Embryonic facial prominence (tissue), 1 donor: ENCODE measurements at regions not wholly inside any gene's neighbourhood (a gene's known extent, or its start where the extent isn't known, plus 50 kb on each side); places are given as distances from the start of the nearest gene placed in this dataset.

Source experiments
- DNase-seq: peaks from one replicate; pipeline ENCODE4 v3.0.0-alpha.2; 2016; ENCODE audit errors: extremely low spot score

- DNase-seq: no peak
Observed at GRCh38 chr3:28646435-28646834, 297.8 kb upstream of the AZI2 start.

DNA sequence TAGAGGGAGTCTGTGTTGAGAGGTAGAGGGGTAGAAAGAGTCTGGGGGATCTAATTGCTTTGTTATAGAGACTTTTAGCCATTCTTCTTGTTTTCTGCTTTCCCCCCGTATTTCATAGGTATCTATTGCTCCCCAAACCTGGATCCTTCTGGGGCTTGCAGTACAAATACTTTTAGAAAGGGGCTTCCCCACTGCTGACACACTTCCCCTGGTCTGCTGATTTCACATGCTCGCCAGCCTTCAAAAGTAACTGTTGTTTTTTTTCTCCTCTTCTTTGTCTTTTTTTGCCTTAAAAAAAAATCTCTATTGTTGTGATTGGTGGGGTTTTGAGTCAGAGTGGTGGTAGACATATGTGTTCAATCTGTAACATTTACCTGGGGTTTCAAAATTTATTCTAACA is 300.6 kb upstream of the AZI2 start:
- no peak for DNase-seq

GRCh38 chr3:28651159-28651558 is 302.5 kb upstream of the AZI2 start:
- no peak for DNase-seq

DNA sequence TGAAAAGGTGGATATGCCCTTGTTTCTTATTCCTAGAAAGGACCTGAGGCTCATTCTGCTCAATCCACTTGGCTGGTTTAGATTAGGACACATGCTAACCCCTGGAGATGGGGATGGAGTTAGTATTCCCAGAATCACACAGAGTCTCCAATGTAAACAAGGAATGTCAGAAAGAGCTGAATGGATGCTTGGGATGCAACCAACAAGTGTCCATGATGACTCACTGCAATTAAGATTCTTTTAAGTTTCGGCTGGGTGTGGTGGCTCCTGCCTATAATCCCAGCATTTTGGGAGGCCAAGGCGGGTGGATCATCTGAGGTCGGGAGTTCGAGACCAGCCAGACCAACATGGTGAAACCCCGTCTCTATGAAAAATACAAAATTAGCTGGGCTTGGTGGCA is 315.5 kb upstream of the AZI2 start:
- no peak for DNase-seq

GRCh38 chr3:28667646-28668621 is 319.3 kb upstream of the AZI2 start:
- no peak for DNase-seq

DNA sequence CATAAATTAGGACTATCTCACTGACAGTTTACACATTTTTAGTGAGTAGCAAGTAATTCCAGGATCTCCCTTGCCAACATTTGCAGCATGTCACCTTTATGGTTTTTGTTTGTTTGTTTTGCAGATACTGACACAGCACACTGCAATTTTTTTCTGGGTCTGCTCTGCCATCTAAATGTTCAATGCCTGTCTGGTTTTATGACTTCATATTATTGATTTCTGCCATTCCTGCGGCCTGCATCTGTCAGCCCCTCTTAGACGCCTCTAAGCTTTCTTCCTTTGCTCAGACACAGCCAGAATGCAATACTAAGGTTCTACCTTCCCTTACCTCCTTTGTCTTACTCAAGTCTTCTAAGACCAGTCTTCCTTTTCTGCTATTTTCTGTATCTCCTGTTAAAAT is 321.2 kb upstream of the AZI2 start:
- no peak for DNase-seq

DNA sequence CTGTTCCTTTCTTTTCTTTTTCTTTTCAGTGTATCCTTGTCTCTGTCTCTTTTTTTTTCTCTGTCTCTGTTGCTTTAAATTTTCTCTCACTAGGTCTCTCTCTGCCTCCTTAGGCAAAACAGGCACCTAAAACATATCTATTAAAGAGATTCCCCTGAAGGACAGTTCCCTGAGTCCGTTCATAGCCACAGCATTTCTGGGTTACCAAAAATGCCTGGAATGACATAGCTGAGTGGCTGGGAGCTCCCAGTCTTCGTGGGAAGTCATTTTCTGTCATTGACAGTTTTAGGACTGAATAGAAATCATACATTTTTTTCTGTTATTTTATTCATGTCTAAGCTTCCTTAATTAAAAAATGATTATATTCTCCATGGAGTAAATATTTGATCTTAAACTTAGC is 323.8 kb upstream of the AZI2 start:
- no peak for DNase-seq

DNA sequence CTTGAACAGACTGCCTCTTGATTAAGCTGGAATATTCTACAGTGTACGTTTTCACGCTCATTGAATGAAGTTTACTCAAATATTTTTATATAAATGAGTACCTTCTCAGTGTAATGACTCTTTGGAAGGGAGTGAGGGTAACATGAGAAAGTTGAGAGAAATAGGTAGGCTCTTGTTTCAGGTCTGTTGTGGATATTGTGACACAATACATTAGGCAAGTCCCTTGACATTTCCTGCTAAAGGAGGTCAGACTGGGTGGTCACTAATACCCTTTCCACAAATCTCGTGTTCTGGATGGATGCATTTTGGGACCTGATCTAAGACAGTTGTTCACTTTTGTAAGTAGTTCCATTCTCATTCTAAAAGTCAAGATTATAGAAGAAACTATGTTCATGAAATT is 324.8 kb upstream of the AZI2 start:
- no peak for DNase-seq

DNA sequence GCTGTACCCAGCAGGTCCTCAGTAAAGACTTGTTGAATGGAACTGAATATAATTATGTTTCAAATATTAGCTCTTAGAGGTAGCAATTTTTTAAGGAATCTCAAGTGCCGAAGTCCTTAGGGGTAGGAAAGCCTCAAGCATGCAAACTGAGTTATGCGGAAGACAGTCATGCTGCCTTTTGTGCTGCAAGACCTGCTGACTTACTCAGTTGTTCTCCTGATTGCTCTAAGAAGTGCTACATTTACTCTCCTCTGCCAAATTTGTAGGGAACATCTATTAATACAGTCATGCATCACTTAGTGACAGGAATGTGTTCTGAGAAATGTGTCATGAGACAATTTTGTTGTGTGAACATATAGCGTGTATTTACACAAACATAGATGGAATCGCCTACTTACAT is 325.6 kb upstream of the AZI2 start:
- no peak for DNase-seq

DNA sequence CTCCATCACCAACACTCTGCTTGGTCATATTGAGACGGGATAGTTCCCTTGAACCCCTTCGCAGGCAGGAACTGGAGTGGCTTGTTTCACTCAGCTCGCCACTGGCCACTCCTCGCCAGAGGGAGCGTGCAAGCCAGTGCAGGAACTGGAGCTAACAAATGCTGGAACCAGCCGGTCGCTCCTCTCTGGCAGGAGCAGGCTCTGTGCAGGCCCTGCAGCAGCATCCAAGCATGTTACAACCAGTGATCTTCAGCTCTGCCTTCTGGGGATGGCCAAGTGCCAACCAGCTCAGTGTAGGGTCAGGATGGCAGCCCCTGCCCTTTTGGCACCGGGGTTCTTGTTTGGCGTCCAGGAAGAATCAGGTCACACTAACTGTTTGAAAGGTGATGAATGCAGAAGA is 329.0 kb upstream of the AZI2 start:
- DNase-seq: no peak

DNA sequence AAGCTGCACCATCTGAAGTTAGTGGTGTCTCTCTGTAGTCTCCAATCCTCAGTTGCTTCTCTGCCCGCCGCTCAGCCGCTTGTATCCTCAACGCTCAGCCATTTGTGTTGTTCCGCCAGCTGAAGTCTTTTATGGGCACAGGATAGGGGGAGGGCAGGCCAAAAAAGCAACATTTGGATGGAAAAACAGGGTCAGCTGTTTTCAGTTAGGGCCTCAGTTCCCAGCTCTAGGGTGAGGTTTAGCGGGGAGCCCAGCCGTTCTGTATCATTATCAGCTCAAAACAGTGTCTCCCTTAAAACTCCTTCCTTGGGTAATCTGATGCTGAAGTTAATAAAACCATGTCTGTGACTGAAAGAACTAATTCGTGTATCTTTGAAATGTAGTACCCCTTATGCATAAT is 329.5 kb upstream of the AZI2 start:
- DNase-seq: no peak

GRCh38 chr3:28680050-28680449 is 331.4 kb upstream of the AZI2 start:
- DNase-seq: no peak

DNA sequence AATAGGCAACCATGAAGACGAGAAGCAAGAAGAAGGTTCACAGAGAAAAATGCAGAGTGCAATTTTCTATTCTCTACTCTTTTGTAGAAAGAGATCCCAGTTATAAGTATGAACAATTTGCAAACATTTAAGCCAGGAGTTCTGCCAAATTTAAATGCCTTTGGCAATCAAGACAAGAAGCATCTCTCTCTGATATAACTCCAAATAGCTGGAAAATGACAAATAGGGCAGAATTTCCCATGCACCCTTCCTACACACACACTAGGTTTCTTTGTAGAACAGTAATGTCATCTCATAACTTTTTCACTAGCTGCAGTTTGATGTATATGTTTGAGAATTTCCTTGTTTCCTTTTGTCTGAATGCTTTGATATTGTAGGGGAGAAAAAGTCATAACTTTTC is 333.5 kb upstream of the AZI2 start:
- no peak for DNase-seq

DNA sequence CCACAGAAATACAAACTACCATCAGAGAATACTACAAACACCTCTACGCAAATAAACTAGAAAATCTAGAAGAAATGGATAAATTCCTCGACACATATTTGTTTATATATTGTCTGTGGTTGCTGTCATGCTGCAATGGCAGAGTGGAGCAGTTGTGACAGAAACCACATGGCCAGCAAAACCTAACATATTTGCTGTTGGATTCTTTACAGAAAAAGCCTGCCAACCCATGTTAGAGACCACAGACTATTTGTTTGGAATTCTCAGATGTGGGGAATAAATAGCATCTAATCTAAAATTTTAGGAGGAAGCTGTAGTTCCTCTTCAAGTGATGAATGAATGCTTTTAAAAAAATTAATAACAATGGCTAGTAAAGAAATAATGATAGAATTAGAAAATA is 341.6 kb upstream of the AZI2 start:
- no peak for DNase-seq

DNA sequence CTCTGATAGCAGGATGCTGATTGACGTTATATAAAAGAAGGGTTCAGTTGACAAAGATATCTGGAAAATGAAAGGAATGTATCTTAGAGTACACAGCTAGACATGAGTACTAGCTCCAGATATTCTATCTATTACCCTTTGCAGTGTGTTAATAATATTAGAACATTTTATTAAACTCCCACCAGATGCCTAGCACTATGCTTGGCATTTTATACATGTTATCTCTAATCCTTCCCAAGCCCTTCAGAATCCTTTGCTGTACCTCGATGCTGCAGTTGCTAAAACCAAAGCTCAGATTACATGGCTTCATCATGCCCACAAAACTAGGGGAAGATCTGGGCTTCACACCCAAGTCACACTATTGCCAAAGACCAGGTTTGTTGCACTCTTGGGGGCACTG is 350.1 kb upstream of the AZI2 start:
- no peak for DNase-seq

GRCh38 chr3:28699283-28699682 is 350.7 kb upstream of the AZI2 start:
- no peak for DNase-seq

DNA sequence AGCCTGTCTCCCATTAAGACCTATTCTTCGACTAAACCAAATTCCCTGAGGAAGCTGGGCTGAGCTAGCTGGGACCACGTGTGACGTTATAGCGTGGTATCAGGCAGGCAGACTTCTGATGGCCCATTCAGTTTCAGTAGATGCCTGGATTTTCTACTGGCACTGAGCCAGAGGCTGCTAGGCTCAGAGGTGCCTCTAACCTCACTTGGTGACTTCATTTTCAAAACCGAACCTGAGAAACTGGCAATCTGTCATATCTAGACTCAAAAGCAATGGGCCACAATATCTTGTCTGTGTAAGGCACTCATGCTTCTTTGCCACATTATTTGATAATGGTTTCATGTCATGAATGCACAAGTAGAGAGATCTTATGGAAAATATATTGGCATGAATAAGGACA is 352.1 kb upstream of the AZI2 start:
- no peak for DNase-seq

DNA sequence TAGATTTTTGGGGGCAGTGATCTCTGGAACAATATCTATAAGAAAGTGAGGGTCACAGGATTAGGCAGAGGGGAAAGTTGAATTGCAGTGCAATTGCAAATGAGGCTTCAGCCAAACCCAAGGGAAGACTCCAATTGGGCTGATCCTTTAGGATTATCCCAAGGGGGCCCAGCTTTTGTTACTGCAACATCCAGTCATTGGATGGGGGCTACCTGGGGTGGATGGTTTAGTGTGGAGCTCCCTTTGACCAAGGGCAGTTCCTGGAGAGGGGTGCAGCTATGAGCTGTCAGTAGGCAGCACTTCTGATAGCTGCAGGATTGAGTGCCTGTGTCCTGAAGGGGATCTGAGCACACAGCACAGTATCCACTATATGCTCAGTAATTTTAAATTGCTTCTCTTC is 355.2 kb upstream of the AZI2 start:
- no peak for DNase-seq

GRCh38 chr3:28711293-28711692 is 362.7 kb upstream of the AZI2 start:
- DNase-seq: no peak

DNA sequence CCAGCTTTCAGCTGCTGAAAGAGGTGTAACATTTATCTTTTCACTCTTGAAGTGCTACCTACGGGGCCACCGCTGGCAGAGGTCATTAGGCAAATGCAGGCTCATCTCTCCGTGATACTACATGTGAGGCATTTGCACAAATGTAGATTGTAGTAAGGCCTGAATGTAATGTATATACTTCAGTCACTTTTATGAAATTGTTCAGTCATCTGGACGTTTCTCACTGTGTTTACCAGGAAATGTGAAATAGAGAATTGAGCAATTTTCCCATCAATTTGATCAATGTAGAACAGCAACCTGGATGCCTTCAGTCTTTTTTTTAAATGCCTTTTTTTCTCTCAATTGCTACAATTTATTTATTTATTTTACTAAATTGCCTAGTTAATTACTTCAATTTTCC is 368.3 kb upstream of the AZI2 start:
- no peak for DNase-seq

GRCh38 chr3:28718074-28718849 is 369.6 kb upstream of the AZI2 start:
- DNase-seq: no peak

- no peak for DNase-seq
Observed at GRCh38 chr3:28726840-28727239, 378.2 kb upstream of the AZI2 start.

- DNase-seq: no peak
Observed at GRCh38 chr3:28727307-28727706, 378.7 kb upstream of the AZI2 start.
